Loucy (cell line): ENCODE measurements at regions not wholly inside any gene's neighbourhood (a gene's known extent, or its start where the extent isn't known, plus 50 kb on each side); places are given as distances from the start of the nearest gene placed in this dataset.

Experiments
- H2AFZ ChIP-seq: fragments of 200-600 bp; sonication (generic); 2 replicates; pipeline ENCODE4 v1.6.0; 2016; ENCODE audit warnings: antibody characterized with exemption, mild to moderate bottlenecking, low read length, moderate library complexity
- H3F3A ChIP-seq: fragments of 200-600 bp; 2 replicates; pipeline ENCODE4 v1.6.0; 2016; ENCODE audit warnings: antibody characterized with exemption, low read depth, mild to moderate bottlenecking
- H3K27me3 ChIP-seq: fragments of 200-600 bp; sonication (generic); 2 replicates; pipeline ENCODE4 v1.6.1; 2014; ENCODE audit warnings: low read length, mild to moderate bottlenecking; ENCODE audit not compliant: insufficient read depth, poor library complexity, severe bottlenecking
- H3K36me3 ChIP-seq: fragments of 200-600 bp; sonication (generic); 2 replicates; pipeline ENCODE4 v1.6.1; 2016; ENCODE audit warnings: low read length; ENCODE audit not compliant: insufficient read depth
- H3K4me1 ChIP-seq: fragments of 200-600 bp; sonication (generic); 2 replicates; pipeline ENCODE4 v1.5.1; 2014; ENCODE audit warnings: low read length, mild to moderate bottlenecking; ENCODE audit not compliant: insufficient read depth, poor library complexity, severe bottlenecking
- H3K4me2 ChIP-seq: fragments of 200-600 bp; sonication (generic); 2 replicates; pipeline ENCODE4 v1.6.0; 2014; ENCODE audit warnings: antibody characterized with exemption, low read length, low read depth, mild to moderate bottlenecking; ENCODE audit not compliant: poor library complexity, severe bottlenecking
- H3K4me3 ChIP-seq: fragments of 200-600 bp; sonication (generic); 2 replicates; pipeline ENCODE4 v1.5.1; 2014; ENCODE audit warnings: low read length, mild to moderate bottlenecking, mixed read lengths; ENCODE audit not compliant: poor library complexity, severe bottlenecking
- H3K79me2 ChIP-seq: fragments of 200-600 bp; sonication (generic); 2 replicates; pipeline ENCODE4 v1.6.1; 2014; ENCODE audit warnings: low read length; ENCODE audit not compliant: insufficient read depth
- H3K9ac ChIP-seq: fragments of 200-600 bp; sonication (generic); 2 replicates; pipeline ENCODE4 v1.6.0; 2014; ENCODE audit warnings: mild to moderate bottlenecking, low read depth, low read length, moderate library complexity; ENCODE audit not compliant: poor library complexity, severe bottlenecking
- H3K9me2 ChIP-seq: fragments of 200-600 bp; sonication (generic); replicated peaks from 2 replicates; pipeline ENCODE4 v1.6.1; 2016; ENCODE audit warnings: low read depth, low read length, mixed read lengths
- H3K9me3 ChIP-seq: fragments of 200-600 bp; sonication (generic); 2 replicates; pipeline ENCODE4 v1.6.1; 2014; ENCODE audit warnings: mild to moderate bottlenecking, antibody characterized with exemption, low read length, low read depth; ENCODE audit not compliant: insufficient read depth
- H4K20me1 ChIP-seq: fragments of 200-600 bp; sonication (generic); 2 replicates; pipeline ENCODE4 v1.6.0; 2014; ENCODE audit warnings: antibody characterized with exemption, low read length, mild to moderate bottlenecking; ENCODE audit not compliant: insufficient read depth, poor library complexity, severe bottlenecking
- CTCF ChIP-seq: fragments of 200-600 bp; sonication (generic); conservative IDR thresholded peaks from 2 replicates; pipeline ENCODE4 v1.5.1; 2014; ENCODE audit warnings: mild to moderate bottlenecking, antibody characterized with exemption, low read length
- EZH2phosphoT487 ChIP-seq: fragments of 200-600 bp; IDR thresholded peaks from 2 replicates; pipeline ENCODE4 v1.6.1; 2018; ENCODE audit warnings: antibody characterized with exemption, mild to moderate bottlenecking, moderate library complexity, borderline replicate concordance

- no peak overlapping the region for H3K9ac ChIP-seq
- no peak overlapping the region for H2AFZ ChIP-seq
- H3K9me2 ChIP-seq = no peaks in the 10 kb centered on the region
- H3K4me2 ChIP-seq = no peak overlapping the region
- TF ChIP-seq CTCF (no peak), EZH2phosphoT487 (no peak)
- no peaks in the 10 kb centered on the region for H3F3A ChIP-seq
- H3K4me3 ChIP-seq = no peak overlapping the region
- H4K20me1 ChIP-seq = no peaks in the 10 kb centered on the region
- no peaks in the 10 kb centered on the region for H3K27me3 ChIP-seq
- no peaks in the 10 kb centered on the region; the same call in 1 of the 2 replicates for H3K9me3 ChIP-seq
- no peaks in the 10 kb centered on the region for H3K79me2 ChIP-seq
- H3K36me3 ChIP-seq = no peaks in the 10 kb centered on the region
- no peaks in the 10 kb centered on the region for H3K4me1 ChIP-seq
Observed at GRCh38 chr18:47448956-47449355, 197.5 kb upstream of the SKOR2 start.

DNA sequence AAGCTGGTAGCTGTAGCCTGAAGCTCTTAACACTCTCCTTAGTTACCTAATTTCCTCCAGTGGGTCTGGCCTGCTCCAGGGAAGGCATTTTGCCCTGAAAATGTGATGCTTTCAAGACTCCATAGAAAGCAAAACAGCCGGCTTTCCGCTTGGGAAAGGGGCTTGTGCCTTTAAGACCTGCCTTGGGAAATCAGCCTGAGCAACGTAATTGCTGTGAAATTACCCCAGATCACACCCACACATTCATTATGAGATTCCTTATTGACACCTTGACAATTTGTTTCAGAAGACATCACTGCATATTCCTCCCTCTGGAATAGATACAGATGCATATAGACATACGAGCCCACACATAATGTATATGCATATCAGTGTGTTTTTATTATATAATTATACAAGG lies 190.5 kb upstream of the SKOR2 start:
- no peak overlapping the region for H3K4me2 ChIP-seq
- H3F3A ChIP-seq = no peaks in the 10 kb centered on the region
- TF ChIP-seq EZH2phosphoT487 = no peak
- TF ChIP-seq CTCF = no peak

GRCh38 chr18:47438001-47438400 lies 186.5 kb upstream of the SKOR2 start:
- Histone ChIP-seq H3F3A (no peaks in the 10 kb centered on the region), H3K4me2 (no peak overlapping the region), H3K27me3 (no peaks in the 10 kb centered on the region), H2AFZ (no peak overlapping the region), H3K9ac (no peak overlapping the region), H3K9me2 (no peaks in the 10 kb centered on the region), H4K20me1 (no peaks in the 10 kb centered on the region), H3K36me3 (no peaks in the 10 kb centered on the region), H3K79me2 (no peaks in the 10 kb centered on the region), H3K4me1 (no peaks in the 10 kb centered on the region), H3K9me3 (no peaks in the 10 kb centered on the region), H3K4me3 (no peak overlapping the region)
- TF ChIP-seq EZH2phosphoT487 (no peak), CTCF (no peak)

More for the DNA sequence above, 190.5 kb upstream of the SKOR2 start:
- no peaks in the 10 kb centered on the region for H3K9me2 ChIP-seq
- no peaks in the 10 kb centered on the region for H3K27me3 ChIP-seq
- H3K9ac ChIP-seq = no peak overlapping the region
- H3K36me3 ChIP-seq = no peaks in the 10 kb centered on the region
- no peak overlapping the region for H3K4me3 ChIP-seq
- H3K79me2 ChIP-seq = no peaks in the 10 kb centered on the region
- no peaks in the 10 kb centered on the region for H3K4me1 ChIP-seq
- no peaks in the 10 kb centered on the region; the same call in 1 of the 2 replicates for H3K9me3 ChIP-seq
- H4K20me1 ChIP-seq = no peaks in the 10 kb centered on the region
- no peak overlapping the region for H2AFZ ChIP-seq
